GM12865 (cell line): ENCODE measurements at regions not wholly inside any gene's neighbourhood (a gene's known extent, or its start where the extent isn't known, plus 50 kb on each side); places are given as distances from the start of the nearest gene placed in this dataset.

ENCODE experiments used
- DNase-seq: peaks from one replicate; pipeline ENCODE4 v3.0.0; 2010; ENCODE audit warnings: low read depth
- H3K4me3 ChIP-seq: 2 replicates; pipeline ENCODE4 v1.5.1; 2011; ENCODE audit warnings: mild to moderate bottlenecking, low read depth, low read length, control low read depth
- TF ChIP-seq, protein P1 (sequence below): IDR thresholded peaks from 2 replicates; pipeline ENCODE4 v1.5.1; 2011; ENCODE audit warnings: low read length, control low read depth, low read depth, inconsistent platforms; ENCODE audit not compliant: insufficient read depth; ENCODE audit errors: missing control alignments

DNA sequence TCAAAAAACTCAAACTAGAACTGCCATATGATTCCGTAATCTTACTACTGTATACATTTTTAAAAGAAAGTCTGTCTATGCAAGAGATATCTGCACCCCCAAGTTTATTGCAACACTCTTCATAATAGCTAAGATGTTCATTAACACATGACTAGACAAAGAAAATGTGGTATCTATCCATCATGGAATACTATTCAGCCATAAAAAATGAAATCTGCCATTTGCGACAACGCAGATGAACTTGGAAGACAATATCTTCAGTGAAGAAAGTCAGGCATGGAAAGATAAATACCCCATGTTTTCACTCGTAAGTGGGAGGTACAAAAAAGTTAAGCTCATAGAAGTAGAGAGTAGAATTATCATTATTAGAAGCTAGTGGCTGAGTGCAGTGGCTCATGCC is 87.3 kb upstream of the DHRSX start:
- no peak overlapping the region for H3K4me3 ChIP-seq
- DNase-seq: no peak
- TF ChIP-seq, protein P1, sequence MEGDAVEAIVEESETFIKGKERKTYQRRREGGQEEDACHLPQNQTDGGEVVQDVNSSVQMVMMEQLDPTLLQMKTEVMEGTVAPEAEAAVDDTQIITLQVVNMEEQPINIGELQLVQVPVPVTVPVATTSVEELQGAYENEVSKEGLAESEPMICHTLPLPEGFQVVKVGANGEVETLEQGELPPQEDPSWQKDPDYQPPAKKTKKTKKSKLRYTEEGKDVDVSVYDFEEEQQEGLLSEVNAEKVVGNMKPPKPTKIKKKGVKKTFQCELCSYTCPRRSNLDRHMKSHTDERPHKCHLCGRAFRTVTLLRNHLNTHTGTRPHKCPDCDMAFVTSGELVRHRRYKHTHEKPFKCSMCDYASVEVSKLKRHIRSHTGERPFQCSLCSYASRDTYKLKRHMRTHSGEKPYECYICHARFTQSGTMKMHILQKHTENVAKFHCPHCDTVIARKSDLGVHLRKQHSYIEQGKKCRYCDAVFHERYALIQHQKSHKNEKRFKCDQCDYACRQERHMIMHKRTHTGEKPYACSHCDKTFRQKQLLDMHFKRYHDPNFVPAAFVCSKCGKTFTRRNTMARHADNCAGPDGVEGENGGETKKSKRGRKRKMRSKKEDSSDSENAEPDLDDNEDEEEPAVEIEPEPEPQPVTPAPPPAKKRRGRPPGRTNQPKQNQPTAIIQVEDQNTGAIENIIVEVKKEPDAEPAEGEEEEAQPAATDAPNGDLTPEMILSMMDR: no peak

DNA sequence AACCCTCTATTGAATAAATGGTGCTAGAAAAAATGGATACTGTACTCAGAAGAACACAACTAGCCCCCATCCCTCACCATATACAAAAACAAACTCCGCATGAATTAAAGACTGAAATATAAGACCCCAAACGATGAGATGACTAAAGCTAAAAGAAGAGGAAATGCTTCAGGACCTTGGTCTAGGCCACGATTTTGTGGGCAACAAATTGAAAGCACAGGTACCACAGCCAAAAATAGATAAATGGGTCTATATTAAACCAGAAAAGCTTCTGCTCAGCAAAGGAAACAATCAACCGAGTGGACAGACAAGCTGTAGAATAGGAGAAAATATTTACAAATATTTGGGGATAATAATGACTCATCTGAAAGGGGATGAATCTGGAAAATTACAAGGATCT is 86.4 kb upstream of the DHRSX start:
- DNase-seq: peak; percentile 25
- TF ChIP-seq, protein P1: no peak
- no peak overlapping the region for H3K4me3 ChIP-seq

DNA sequence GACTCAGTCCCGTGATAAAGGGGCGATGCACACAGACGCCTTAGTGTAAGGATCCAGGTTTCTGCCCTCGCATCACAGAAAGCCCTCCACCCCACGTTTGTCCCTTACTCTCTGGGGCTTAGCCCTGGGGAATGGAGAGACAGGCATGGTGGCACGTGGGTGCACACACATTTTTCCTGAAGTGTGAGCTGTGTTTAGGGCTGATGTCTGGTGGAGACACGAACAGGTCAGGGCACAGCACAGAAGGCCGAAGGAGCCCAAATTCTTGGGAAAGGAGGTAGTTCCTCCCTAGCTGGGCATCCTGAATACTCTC is 84.3 kb upstream of the DHRSX start:
- TF ChIP-seq, protein P1: no peak
- no peak overlapping the region for H3K4me3 ChIP-seq
- no peak for DNase-seq

DNA sequence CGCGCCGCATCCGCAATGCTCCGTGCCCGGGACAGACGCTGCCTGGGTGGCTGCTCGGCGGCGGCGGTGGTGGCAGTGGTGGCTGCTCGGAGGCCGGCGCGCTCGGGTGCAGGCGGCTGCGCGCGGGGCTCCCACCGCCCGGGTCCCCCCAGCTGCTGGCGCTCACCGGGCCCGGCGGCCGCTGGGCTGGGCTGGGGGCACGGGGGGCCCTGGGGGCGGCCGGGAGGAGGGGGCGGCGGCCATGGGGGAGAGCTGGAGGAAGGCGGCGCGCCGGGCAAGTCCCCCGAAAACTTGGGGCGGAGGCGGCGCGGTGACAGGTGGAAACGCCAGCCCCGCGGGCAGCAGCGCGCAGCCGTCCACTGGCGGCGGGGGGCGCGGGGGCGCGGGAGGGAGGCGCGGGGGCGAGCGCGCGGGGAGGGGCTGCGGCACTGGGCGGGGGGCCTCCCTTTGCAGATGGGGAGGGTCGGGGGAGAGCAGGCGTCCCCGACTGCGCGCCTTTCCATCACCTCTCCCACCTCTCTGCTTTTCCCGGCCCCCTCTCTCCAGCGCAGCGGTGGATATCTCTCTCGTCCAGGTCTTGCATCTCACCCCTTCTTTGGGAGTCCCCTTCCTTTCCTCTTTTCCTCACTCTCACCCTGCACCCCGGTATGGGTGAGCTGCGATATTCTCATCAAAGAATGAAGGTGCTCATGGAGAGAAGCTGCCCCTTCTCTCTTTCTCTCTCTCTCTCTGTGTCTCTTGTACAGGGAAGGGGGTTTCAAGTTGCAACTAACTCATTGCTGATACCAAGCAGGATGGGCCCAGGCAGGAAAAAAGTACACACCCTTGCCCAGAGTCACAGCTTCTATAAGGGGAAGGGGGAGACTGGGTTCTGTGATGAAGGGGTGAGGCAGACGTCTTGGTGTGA is 83.7 kb upstream of the DHRSX start:
- TF ChIP-seq, protein P1: no peak
- no peak overlapping the region for H3K4me3 ChIP-seq
- no peak for DNase-seq

DNA sequence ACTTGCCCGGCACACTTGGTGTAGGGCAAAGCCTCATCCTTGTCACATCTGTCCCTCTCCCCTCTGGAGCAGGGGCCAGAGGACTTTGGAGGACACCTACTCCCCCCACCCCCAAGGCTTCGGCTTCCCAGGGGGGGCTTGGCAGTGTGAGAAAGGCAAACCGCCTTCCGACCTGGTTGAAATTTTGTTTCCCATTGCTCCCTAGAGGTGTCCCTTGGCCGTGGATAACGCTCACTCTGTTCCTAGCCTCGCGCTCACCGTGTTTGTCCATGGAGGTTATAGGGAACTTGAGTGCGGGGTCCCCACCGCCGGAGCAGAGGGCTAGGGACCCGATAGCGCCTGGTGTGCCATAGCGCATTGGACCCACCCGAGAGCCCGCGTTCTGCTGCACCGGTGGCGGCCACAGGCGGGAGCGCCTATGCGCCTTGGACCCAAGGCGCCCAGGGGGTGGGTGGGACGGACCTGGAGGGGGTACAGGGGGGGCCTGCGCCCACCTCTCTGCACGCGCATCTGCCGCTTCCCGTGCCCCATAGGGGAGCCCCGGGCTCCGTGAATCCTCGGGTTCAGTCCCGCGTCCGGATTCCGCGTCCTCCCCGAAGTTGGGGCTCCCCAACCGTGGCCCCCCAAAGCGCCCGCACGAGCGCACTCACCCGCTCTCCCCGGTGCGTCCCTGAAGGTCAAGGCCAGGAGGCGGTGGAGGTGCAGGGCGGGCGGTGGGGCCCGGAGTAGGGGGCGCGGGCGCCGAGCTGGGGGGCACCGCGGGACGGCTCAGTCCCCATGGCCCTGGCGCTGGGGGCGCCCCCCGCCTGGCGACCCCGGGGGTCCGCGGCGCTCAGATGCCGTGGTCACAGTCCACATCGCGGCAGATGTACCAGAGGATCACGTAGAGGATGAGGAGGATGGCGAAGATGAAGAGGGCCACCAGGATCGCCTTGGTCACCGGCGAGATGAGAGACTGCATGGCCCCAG is 82.7 kb upstream of the DHRSX start:
- DNase-seq: no peak
- no peak overlapping the region for H3K4me3 ChIP-seq
- TF ChIP-seq, protein P1: no peak

DNA sequence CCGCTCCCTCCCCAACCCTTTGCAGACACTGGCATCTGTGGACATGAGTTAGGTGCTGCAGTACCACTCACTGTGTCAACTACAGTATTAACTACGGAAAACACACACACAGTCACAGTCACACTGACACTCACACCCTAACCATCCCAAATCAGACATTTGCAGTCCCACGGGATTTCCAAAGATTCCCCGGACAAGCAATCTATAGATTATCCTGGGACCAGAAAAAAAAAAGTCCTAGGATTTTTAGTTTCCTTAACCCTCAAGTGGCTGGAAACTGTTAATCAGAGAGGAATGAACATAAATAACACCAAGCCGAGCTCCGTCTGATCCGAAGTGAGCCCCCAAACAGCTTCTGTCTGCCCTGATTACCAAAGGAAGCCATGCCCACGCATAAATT is 81.9 kb upstream of the DHRSX start:
- TF ChIP-seq, protein P1: no peak
- no peak for DNase-seq
- no peak overlapping the region for H3K4me3 ChIP-seq
